Smooth muscle cell (in vitro differentiated cells): ENCODE measurements at regions not wholly inside any gene's neighbourhood (a gene's known extent, or its start where the extent isn't known, plus 50 kb on each side); places are given as distances from the start of the nearest gene placed in this dataset.

ENCODE experiments used
- DNase-seq: peaks from one replicate; lab custom pipeline; 2025; ENCODE audit not compliant: unreplicated experiment; lab: John Stamatoyannopoulos, UW
- H2AFZ ChIP-seq: fragments of 200-600 bp; sonication (generic); 2 replicates; pipeline ENCODE4 v1.6.0; 2016; ENCODE audit warnings: antibody characterized with exemption, low read depth, mild to moderate bottlenecking
- H3F3A ChIP-seq: fragments of 200-600 bp; sonication (generic); 2 replicates; pipeline ENCODE4 v1.6.0; 2017; ENCODE audit warnings: antibody characterized with exemption, low read depth
- H3K27ac ChIP-seq: fragments of 200-600 bp; sonication (generic); 2 replicates; pipeline ENCODE4 v1.5.1; 2016; ENCODE audit warnings: low read depth, mild to moderate bottlenecking
- H3K27me3 ChIP-seq: fragments of 200-600 bp; sonication (generic); 2 replicates; pipeline ENCODE4 v1.6.1; 2016; ENCODE audit warnings: low read depth, mild to moderate bottlenecking
- H3K36me3 ChIP-seq: fragments of 200-600 bp; sonication (generic); 2 replicates; pipeline ENCODE4 v1.5.1; 2016; ENCODE audit warnings: low read depth
- H3K4me1 ChIP-seq: fragments of 200-600 bp; sonication (generic); 2 replicates; pipeline ENCODE4 v1.5.1; 2016; ENCODE audit warnings: low read depth
- H3K4me2 ChIP-seq: fragments of 200-600 bp; sonication (generic); 2 replicates; pipeline ENCODE4 v1.6.0; 2016; ENCODE audit warnings: mild to moderate bottlenecking
- H3K4me3 ChIP-seq: fragments of 200-600 bp; sonication (generic); 2 replicates; pipeline ENCODE4 v1.5.1; 2016; ENCODE audit warnings: mild to moderate bottlenecking
- H3K79me2 ChIP-seq: fragments of 200-600 bp; sonication (generic); 2 replicates; pipeline ENCODE4 v1.6.0; 2016; ENCODE audit warnings: low read depth, mild to moderate bottlenecking
- H3K9ac ChIP-seq: fragments of 200-600 bp; sonication (generic); 2 replicates; pipeline ENCODE4 v1.6.0; 2016; ENCODE audit warnings: low read depth
- H3K9me3 ChIP-seq: fragments of 200-600 bp; sonication (generic); replicated peaks from 2 replicates; pipeline ENCODE4 v1.5.1; 2016; ENCODE audit warnings: low read depth
- H4K20me1 ChIP-seq: fragments of 200-600 bp; sonication (generic); 2 replicates; pipeline ENCODE4 v1.6.0; 2016; ENCODE audit warnings: low read depth
- WGBS: methylation state at CpG from one replicate; pipeline ENCODE4 v1.1.7; 2016; ENCODE audit warnings: low lambda C conversion rate; 5-methylcytosine and 5-hydroxymethylcytosine counted together
- TF ChIP-seq, protein P1 (sequence below): fragments of 200-600 bp; sonication (generic); IDR thresholded peaks from 2 replicates; pipeline ENCODE4 v1.5.1; 2017; ENCODE audit warnings: borderline replicate concordance, mild to moderate bottlenecking, antibody characterized with exemption; ENCODE audit not compliant: insufficient read depth, poor library complexity, severe bottlenecking

DNA sequence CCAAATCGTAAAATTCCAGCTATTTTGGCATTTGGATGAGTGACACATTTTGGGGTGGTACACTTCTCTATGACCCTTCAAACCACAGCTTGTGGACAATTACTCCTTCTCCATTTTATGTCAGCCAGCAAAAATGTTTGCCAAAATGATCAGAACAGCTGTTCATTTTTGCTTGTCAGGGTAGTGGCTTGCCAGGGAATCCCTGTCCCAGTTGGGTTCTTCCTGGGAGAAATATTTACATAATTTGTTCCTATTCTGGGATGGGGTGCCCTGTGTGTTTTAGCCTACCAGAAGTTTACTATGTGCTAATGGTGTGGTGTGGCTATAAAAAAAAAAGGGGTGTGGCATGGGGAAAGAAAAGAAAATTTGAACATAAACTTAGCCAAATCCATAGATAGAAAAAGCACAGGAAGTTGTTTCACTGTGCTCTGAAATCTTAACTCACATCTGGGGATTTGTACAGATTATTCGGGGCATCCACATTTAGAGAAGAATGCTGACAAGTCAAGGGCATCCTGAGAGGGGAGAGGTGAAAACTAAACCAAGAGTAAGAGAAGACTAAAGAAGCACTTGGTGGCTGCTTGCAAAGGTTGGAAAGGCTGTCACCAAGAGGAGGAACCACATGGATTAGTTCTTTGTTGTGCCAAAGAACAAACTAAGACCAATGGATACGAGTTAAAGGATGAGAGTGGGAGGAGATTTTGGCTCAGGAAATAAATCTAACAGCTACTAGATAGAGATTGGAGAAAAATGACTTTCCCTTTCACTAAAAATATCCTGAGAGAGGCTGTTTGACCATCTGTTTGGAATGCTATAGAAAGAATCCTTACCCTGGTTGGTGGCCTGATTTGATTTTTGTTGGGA lies 55.2 kb upstream of the RBM24 start:
- DNase-seq: no peak
- Histone ChIP-seq H3K4me1 (no peaks in the 10 kb centered on the region), H3K9me3 (no peaks in the 10 kb centered on the region), H3K79me2 (no peaks in the 10 kb centered on the region), H3K27ac (no peak overlapping the region), H2AFZ (no peak overlapping the region), H4K20me1 (no peaks in the 10 kb centered on the region), H3K4me2 (no peak overlapping the region), H3K27me3 (no peaks in the 10 kb centered on the region), H3K4me3 (no peak overlapping the region), H3K9ac (no peak overlapping the region), H3K36me3 (no peaks in the 10 kb centered on the region), H3F3A (no peaks in the 10 kb centered on the region)
- TF ChIP-seq, protein P1, sequence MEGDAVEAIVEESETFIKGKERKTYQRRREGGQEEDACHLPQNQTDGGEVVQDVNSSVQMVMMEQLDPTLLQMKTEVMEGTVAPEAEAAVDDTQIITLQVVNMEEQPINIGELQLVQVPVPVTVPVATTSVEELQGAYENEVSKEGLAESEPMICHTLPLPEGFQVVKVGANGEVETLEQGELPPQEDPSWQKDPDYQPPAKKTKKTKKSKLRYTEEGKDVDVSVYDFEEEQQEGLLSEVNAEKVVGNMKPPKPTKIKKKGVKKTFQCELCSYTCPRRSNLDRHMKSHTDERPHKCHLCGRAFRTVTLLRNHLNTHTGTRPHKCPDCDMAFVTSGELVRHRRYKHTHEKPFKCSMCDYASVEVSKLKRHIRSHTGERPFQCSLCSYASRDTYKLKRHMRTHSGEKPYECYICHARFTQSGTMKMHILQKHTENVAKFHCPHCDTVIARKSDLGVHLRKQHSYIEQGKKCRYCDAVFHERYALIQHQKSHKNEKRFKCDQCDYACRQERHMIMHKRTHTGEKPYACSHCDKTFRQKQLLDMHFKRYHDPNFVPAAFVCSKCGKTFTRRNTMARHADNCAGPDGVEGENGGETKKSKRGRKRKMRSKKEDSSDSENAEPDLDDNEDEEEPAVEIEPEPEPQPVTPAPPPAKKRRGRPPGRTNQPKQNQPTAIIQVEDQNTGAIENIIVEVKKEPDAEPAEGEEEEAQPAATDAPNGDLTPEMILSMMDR: no peak
- WGBS: 71% methylated on average over 3 of the region's 3 CpGs

DNA sequence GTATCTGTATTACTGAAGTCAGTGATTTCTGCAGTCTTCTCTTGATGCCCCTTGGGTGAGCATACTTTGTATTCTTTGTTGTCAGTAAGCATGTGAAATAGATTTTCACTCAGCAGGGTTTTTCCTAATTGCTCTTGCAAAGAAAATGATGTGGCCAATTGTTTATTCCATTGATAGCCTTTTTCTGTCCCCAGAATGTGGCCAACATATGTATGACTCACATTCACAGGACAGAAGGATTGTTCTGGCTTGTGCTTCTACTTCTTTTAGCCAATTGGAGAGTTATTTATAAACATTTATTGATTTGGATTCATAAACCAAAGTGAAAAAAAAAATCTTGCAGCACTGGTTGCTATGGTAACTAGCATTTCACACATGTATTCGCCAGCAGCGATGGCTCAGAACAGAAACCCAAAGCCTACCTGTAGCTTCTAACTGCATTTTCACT lies 54.4 kb upstream of the RBM24 start:
- no peak overlapping the region for H3K9ac ChIP-seq
- H3K36me3 ChIP-seq: no peaks in the 10 kb centered on the region
- H2AFZ ChIP-seq: no peak overlapping the region
- H3K27me3 ChIP-seq: no peaks in the 10 kb centered on the region
- H3K27ac ChIP-seq: no peak overlapping the region
- no peaks in the 10 kb centered on the region for H4K20me1 ChIP-seq
- TF ChIP-seq, protein P1: no peak
- H3K9me3 ChIP-seq: no peaks in the 10 kb centered on the region
- no peaks in the 10 kb centered on the region for H3K79me2 ChIP-seq
- H3F3A ChIP-seq: no peaks in the 10 kb centered on the region
- no peak for DNase-seq
- no peaks in the 10 kb centered on the region for H3K4me1 ChIP-seq
- no peak overlapping the region for H3K4me2 ChIP-seq
- 86% methylated on average over 2 of the region's 2 CpGs for WGBS
- H3K4me3 ChIP-seq: no peak overlapping the region

DNA sequence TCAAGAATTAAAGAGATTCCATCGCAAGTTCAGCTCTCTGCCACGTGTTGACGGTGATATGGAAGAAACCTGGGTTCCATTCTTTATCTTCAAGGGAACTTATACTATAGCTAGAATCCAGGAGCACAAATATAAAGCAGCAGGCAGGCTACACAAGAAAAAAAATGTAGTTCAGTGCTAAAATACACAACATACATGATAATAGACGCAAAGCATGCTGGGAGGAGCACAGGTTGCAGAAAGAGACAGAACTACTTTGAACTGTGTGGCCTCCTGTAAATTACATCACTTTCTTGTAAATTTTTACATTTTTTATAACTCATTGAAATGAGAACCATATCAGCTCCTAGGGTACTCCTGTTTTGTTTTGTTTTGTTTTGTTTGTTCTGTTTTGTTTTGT lies 53.8 kb upstream of the RBM24 start:
- H3K9me3 ChIP-seq: no peaks in the 10 kb centered on the region
- H3K27me3 ChIP-seq: no peaks in the 10 kb centered on the region
- 97% methylated on average over 4 of the region's 4 CpGs for WGBS
- no peaks in the 10 kb centered on the region for H4K20me1 ChIP-seq
- H3K9ac ChIP-seq: no peak overlapping the region
- H3K4me1 ChIP-seq: no peaks in the 10 kb centered on the region
- no peaks in the 10 kb centered on the region for H3F3A ChIP-seq
- no peaks in the 10 kb centered on the region for H3K79me2 ChIP-seq
- H3K4me3 ChIP-seq: no peak overlapping the region
- DNase-seq: no peak
- no peaks in the 10 kb centered on the region for H3K36me3 ChIP-seq
- H3K4me2 ChIP-seq: no peak overlapping the region
- TF ChIP-seq, protein P1: no peak
- no peak overlapping the region for H2AFZ ChIP-seq
- no peak overlapping the region for H3K27ac ChIP-seq
